CD4-positive, alpha-beta T cell treated with Interleukin-2 at 100 ng/mL for 4 hours (primary cell): ENCODE measurements at regions not wholly inside any gene's neighbourhood (a gene's known extent, or its start where the extent isn't known, plus 50 kb on each side); places are given as distances from the start of the nearest gene placed in this dataset.

Experiments
- DNase-seq: peaks from one replicate; pipeline ENCODE4 v3.0.0-alpha.2; 2020; ENCODE audit warnings: low spot score

GRCh38 chr12:93103154-93103553, 174.1 kb upstream of the EEA1 start:
- DNase-seq: no peak

GRCh38 chr12:93104535-93104934, 175.4 kb upstream of the EEA1 start:
- DNase-seq: no peak

GRCh38 chr12:93106910-93107309, 177.8 kb upstream of the EEA1 start:
- DNase-seq: no peak

- DNase-seq: no peak
Observed at GRCh38 chr12:93107514-93108312, 178.6 kb upstream of the EEA1 start.

- no peak for DNase-seq
Observed at GRCh38 chr12:93108985-93109384, 179.9 kb upstream of the EEA1 start.

GRCh38 chr12:93109551-93110203, 180.6 kb upstream of the EEA1 start:
- DNase-seq: no peak

GRCh38 chr12:93111773-93112172, 182.7 kb upstream of the EEA1 start:
- DNase-seq: no peak

GRCh38 chr12:93113317-93114006, 184.4 kb upstream of the EEA1 start:
- DNase-seq: no peak

GRCh38 chr12:93115198-93115601, 186.1 kb upstream of the EEA1 start:
- no peak for DNase-seq

GRCh38 chr12:93115646-93116045, 186.6 kb upstream of the EEA1 start:
- DNase-seq: no peak

- no peak for DNase-seq
Observed at GRCh38 chr12:93116632-93117031, 187.5 kb upstream of the EEA1 start.

- DNase-seq: no peak
Observed at GRCh38 chr12:93121729-93122488, 192.8 kb upstream of the EEA1 start.

GRCh38 chr12:93122569-93123091, 193.5 kb upstream of the EEA1 start:
- no peak for DNase-seq

GRCh38 chr12:93125126-93125525, 196.0 kb upstream of the EEA1 start:
- no peak for DNase-seq

GRCh38 chr12:93126069-93126474, 197.0 kb upstream of the EEA1 start:
- DNase-seq: no peak

- DNase-seq: no peak
Observed at GRCh38 chr12:93127107-93127560, 198.0 kb upstream of the EEA1 start.

- DNase-seq: no peak
Observed at GRCh38 chr12:93127582-93128331, 198.7 kb upstream of the EEA1 start.

- no peak for DNase-seq
Observed at GRCh38 chr12:93128332-93128707, 199.2 kb upstream of the EEA1 start.

GRCh38 chr12:93130366-93131054, 201.4 kb upstream of the EEA1 start:
- no peak for DNase-seq

- no peak for DNase-seq
Observed at GRCh38 chr12:93133361-93133760, 204.3 kb upstream of the EEA1 start.
